Activated naive CD8-positive, alpha-beta T cell treated with anti-CD3 and anti-CD28 coated beads for 36 hours (primary cell): ENCODE measurements at regions not wholly inside any gene's neighbourhood (a gene's known extent, or its start where the extent isn't known, plus 50 kb on each side); places are given as distances from the start of the nearest gene placed in this dataset.

Experiments
- DNase-seq: peaks from one replicate; pipeline ENCODE4 v3.0.0; 2021
- H3K27ac Mint-ChIP-seq: one replicate; pipeline ENCODE4 v1.8.0; 2022; ENCODE audit warnings: mild to moderate bottlenecking, moderate library complexity, mixed read lengths
- H3K27me3 Mint-ChIP-seq: one replicate; pipeline ENCODE4 v1.8.0; 2022; ENCODE audit warnings: mild to moderate bottlenecking, mixed read lengths
- H3K36me3 Mint-ChIP-seq: one replicate; pipeline ENCODE4 v1.8.0; 2021; ENCODE audit warnings: mild to moderate bottlenecking, mixed read lengths
- H3K4me1 Mint-ChIP-seq: one replicate; pipeline ENCODE4 v1.8.0; 2021; ENCODE audit warnings: mixed read lengths
- H3K4me3 Mint-ChIP-seq: one replicate; pipeline ENCODE4 v1.8.0; 2022; ENCODE audit warnings: mild to moderate bottlenecking, moderate library complexity, mixed read lengths
- H3K9me3 Mint-ChIP-seq: one replicate; pipeline ENCODE4 v1.8.0; 2022; ENCODE audit warnings: mixed read lengths

DNA sequence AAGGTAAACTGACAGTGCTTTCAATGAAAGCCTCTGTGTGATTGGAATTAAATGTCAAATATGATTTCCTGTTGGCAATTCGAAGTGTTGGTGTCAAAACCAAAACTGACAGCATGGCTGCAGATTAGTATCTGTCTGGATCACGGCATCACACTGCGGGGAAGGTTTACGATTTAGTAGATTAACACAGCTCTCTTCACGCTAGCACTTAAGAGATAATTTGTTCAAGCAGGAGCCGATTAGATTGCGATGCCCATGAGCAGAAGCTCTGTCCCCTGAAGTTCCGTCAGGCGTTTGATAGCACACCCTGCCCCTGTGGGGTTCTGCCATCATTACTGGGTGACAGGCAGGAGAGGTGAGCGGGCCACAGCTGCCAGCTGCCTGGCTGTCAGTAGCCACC, 279.5 kb upstream of the AUTS2 start:
- peaks cover 2% of the 10 kb centered on the region for H3K4me1 Mint-ChIP-seq
- H3K27ac Mint-ChIP-seq = no peak overlapping the region
- no peak for DNase-seq
- H3K27me3 Mint-ChIP-seq = no peaks in the 10 kb centered on the region
- no peaks in the 10 kb centered on the region for H3K36me3 Mint-ChIP-seq
- no peak overlapping the region for H3K4me3 Mint-ChIP-seq
- no peaks in the 10 kb centered on the region for H3K9me3 Mint-ChIP-seq

GRCh38 chr7:69328516-69328915, 269.8 kb upstream of the AUTS2 start:
- no peaks in the 10 kb centered on the region for H3K4me1 Mint-ChIP-seq
- H3K9me3 Mint-ChIP-seq = peaks cover 5% of the 10 kb centered on the region
- H3K4me3 Mint-ChIP-seq = no peak overlapping the region
- no peak for DNase-seq
- H3K27me3 Mint-ChIP-seq = no peaks in the 10 kb centered on the region
- H3K36me3 Mint-ChIP-seq = no peaks in the 10 kb centered on the region
- H3K27ac Mint-ChIP-seq = no peak overlapping the region

- no peak for DNase-seq
- Mint-ChIP-seq H3K27ac (no peak overlapping the region), H3K4me1 (no peaks in the 10 kb centered on the region), H3K36me3 (no peaks in the 10 kb centered on the region), H3K4me3 (no peak overlapping the region), H3K27me3 (no peaks in the 10 kb centered on the region), H3K9me3 (peaks cover 8% of the 10 kb centered on the region)
These were observed 263.6 kb upstream of the AUTS2 start for GRCh38 chr7:69334701-69335100.

DNA sequence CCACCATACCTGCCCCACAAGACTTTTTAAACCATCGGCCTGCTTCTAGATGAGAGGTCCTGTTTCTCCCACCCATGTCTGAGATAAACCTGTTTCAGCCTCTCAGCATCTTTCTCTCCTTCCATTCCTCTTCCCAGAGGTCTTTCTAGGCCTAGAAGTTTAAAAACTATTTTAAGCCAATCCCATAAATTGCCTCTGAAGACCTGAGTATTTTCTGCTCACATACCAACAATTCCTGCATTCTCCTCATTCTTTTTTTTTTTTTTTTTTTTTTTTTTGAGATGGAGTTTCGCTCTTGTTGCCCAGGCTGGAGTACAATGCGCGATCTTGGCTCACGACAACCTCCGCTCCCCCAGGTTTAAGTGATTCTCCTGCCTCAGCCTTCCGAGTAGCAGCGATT, 262.9 kb upstream of the AUTS2 start:
- DNase-seq = no peak
- Mint-ChIP-seq H3K9me3 (peaks cover 6% of the 10 kb centered on the region), H3K27me3 (no peaks in the 10 kb centered on the region), H3K36me3 (no peaks in the 10 kb centered on the region), H3K4me3 (no peak overlapping the region), H3K27ac (no peak overlapping the region), H3K4me1 (no peaks in the 10 kb centered on the region)

GRCh38 chr7:69336976-69337375, 261.3 kb upstream of the AUTS2 start:
- no peak for DNase-seq
- Mint-ChIP-seq H3K4me1 (no peaks in the 10 kb centered on the region), H3K36me3 (no peaks in the 10 kb centered on the region), H3K27me3 (no peaks in the 10 kb centered on the region), H3K9me3 (peaks cover 6% of the 10 kb centered on the region), H3K4me3 (no peak overlapping the region), H3K27ac (no peak overlapping the region)

DNA sequence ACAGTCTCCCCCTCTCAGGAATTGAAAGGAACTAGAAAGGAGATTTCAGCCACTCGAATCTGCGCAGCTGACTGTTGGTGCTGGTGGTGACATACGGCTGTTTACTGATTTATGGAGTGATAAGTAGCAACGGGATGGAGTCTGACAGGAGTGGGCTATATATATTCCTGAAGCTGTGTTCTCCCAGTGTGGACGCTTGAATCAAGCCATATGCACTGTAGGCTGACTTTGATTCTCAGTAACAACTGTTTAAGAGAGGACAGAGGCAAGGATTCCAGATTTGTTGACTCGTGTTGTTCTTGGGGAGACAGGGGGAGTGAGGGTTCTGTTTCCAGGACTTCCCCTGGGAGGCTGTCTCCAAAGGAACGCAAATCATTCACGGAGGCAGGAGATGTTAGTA, 260.1 kb upstream of the AUTS2 start:
- Mint-ChIP-seq H3K36me3 (no peaks in the 10 kb centered on the region), H3K27ac (no peak overlapping the region)

DNA sequence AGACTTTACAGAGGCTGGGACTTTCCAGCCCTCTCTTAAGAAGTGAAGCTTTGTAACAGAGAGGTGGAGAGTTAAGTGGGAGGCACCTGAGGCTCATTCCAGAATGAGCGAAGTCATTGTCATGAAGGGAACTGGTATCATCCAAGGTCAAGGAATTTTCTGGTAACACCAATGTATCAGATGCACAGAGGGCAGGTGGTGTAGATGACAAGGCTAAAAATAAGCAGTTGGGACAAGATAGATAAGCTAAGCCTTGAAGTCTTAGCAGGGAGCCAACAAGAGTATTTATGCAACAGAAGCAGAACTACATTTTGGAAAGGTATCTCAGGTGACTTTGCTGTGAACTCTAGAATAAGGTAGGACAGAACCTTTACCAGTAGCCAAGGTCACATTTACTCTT, 257.0 kb upstream of the AUTS2 start:
- H3K9me3 Mint-ChIP-seq = peaks cover 6% of the 10 kb centered on the region
- no peaks in the 10 kb centered on the region for H3K36me3 Mint-ChIP-seq

More for the DNA sequence above, 260.1 kb upstream of the AUTS2 start:
- no peaks in the 10 kb centered on the region for H3K27me3 Mint-ChIP-seq
- no peak for DNase-seq
- no peak overlapping the region for H3K4me3 Mint-ChIP-seq
- H3K4me1 Mint-ChIP-seq = no peaks in the 10 kb centered on the region
- H3K9me3 Mint-ChIP-seq = peaks cover 6% of the 10 kb centered on the region

DNA sequence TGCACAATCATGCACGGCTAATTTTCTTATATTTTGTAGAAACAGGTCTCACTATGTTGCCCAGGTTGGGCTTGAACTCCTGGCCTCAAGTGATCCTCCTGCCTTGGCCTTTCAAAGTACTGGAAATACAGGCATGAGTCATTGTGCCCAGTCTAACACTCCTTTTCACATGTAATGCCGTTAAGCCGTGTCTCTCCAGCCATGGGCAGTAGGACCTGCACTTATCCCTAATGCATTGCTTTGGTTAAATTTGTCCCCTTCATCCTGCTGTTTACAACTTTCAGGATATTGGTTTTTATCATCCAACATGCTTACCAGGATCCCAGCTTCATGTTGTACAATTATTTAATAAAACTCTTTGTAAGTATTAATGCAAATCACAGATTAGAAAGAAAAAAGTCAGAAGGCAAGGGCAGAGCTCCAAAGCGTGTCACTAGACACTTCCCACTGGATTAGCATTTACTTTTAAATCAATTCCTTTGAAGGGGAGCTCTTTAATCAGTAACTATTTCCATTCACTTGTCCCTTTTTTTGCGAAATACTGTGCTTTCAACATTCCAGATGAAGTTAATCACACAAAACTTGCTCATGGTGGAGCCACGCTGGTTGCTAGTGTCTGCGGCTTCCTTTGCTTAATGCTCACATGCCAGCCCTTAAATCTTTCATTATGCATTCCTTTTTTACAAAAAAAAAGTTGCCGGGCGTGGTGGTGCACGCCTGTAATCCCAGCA, 256.0 kb upstream of the AUTS2 start:
- H3K4me3 Mint-ChIP-seq = no peak overlapping the region
- H3K9me3 Mint-ChIP-seq = peaks cover 4% of the 10 kb centered on the region
- no peak overlapping the region for H3K27ac Mint-ChIP-seq
- no peaks in the 10 kb centered on the region for H3K27me3 Mint-ChIP-seq
- no peaks in the 10 kb centered on the region for H3K4me1 Mint-ChIP-seq
- no peaks in the 10 kb centered on the region for H3K36me3 Mint-ChIP-seq
- DNase-seq = no peak

More for the DNA sequence above, 257.0 kb upstream of the AUTS2 start:
- Mint-ChIP-seq H3K4me1 (no peaks in the 10 kb centered on the region), H3K27ac (no peak overlapping the region), H3K27me3 (no peaks in the 10 kb centered on the region), H3K4me3 (no peak overlapping the region)
- no peak for DNase-seq

DNA sequence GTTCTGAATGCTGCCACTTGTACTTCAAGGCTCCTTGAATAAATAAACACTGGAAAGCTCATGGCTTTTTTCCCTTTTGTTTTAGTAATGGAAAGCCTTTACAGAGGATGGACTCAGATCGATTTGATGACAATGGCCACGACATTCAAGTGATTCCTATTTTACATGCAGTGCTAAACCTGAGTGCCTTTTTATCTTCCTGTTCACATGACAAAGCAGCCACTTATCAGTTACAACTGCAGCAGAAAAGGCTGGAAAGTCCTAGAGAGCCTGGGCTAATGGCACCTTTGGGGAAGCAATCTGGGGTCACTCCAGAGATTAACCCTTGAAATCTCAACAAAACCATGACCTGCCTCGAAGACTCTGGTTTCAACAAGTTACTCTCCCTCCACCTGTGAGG, 249.0 kb upstream of the AUTS2 start:
- Mint-ChIP-seq H3K4me1 (no peaks in the 10 kb centered on the region), H3K4me3 (no peak overlapping the region), H3K9me3 (no peaks in the 10 kb centered on the region), H3K36me3 (no peaks in the 10 kb centered on the region), H3K27me3 (no peaks in the 10 kb centered on the region), H3K27ac (no peak overlapping the region)
- no peak for DNase-seq

DNA sequence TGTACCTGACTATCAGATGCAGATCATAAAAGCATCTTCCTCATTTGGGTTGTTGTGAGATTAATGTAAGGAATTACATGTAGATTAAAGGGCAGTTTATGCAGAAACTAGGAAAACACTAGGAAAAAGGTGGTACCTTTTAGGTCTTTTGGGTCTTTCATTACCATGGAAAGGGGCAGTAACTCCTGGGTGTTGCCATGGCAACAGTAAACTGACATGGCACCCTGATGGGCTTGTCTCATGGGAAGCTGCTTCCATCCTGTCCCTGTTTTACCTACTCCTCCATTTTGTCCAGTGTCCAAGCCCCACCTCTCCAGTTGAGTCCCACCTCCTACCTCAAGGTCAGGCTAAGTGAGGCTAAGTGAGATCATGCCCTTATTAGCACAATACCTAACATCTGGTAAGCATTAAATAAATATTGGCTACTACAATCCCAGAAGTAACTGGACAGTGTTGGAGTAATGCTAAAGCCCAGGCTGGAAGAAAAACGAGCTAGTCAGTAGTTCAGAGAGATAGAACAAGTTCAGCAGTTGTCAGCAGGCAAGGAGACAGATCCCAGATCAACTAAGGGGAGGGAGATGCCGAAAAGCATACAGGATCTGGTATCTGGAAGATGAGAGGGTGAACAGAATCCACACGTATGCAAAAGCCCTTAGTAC, 240.0 kb upstream of the AUTS2 start:
- no peak for DNase-seq
- Mint-ChIP-seq H3K27ac (no peak overlapping the region), H3K4me1 (no peaks in the 10 kb centered on the region), H3K9me3 (no peaks in the 10 kb centered on the region), H3K4me3 (no peak overlapping the region), H3K27me3 (peaks cover 4% of the 10 kb centered on the region), H3K36me3 (no peaks in the 10 kb centered on the region)

DNA sequence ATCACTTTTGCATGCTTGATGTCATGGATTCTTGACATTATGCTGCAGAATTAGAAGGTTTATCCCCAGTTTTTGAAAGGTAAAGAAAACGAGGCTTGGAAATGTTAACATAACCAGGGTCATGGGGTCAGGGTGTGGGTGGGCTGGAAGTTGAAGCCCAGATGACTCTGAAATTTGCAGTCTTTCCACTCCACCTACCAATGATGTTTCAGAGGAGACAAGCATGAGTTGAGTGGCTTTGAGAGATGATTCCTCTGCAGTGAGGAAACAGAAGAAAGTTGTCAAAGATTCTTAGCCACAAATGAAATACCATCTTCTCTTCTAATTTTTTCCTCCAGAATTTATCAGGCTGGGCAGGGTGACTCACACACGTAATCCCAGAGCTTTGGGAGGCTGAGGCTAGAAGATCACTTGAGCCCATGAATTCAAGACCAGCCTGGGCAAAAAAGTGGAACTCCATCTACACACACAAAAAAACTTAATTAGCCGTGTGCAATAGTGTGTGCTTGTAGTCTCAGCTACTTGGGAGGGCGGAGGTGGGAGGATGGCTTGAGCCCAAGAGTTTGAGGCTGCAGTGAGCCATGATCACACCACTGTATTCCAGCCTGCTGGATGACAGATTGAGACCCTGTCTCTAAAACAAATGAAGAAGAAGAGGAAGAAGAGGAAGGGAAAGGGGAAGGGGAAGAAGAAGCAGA, 239.1 kb upstream of the AUTS2 start:
- H3K27ac Mint-ChIP-seq = no peak overlapping the region
- H3K36me3 Mint-ChIP-seq = no peaks in the 10 kb centered on the region
- H3K4me3 Mint-ChIP-seq = no peak overlapping the region
- H3K9me3 Mint-ChIP-seq = no peaks in the 10 kb centered on the region
- peaks cover 4% of the 10 kb centered on the region for H3K27me3 Mint-ChIP-seq
- no peak for DNase-seq
- no peaks in the 10 kb centered on the region for H3K4me1 Mint-ChIP-seq

DNA sequence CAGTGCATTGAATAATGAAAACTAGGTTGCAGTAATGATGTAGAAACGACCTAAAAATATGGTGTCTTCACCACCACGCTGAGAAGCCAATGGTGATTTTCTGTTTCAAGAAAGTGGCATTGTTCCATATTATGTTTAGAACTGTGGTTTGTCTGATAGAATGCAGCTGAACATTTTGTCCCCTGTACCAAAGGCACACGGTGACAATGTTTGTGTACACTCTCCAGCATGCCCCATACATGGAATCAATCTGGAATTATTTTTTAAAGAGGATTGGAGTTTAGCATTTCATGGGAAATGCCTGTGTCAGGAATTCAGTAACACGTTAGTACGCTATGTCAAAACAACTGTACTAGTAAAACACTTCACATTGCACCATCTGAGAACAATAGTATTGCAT, 237.4 kb upstream of the AUTS2 start:
- peaks cover 4% of the 10 kb centered on the region for H3K27me3 Mint-ChIP-seq
- DNase-seq = no peak
- no peaks in the 10 kb centered on the region for H3K36me3 Mint-ChIP-seq
- no peaks in the 10 kb centered on the region for H3K9me3 Mint-ChIP-seq
- no peak overlapping the region for H3K27ac Mint-ChIP-seq
- no peaks in the 10 kb centered on the region for H3K4me1 Mint-ChIP-seq
- H3K4me3 Mint-ChIP-seq = no peak overlapping the region

GRCh38 chr7:69363136-69363535, 235.1 kb upstream of the AUTS2 start:
- no peaks in the 10 kb centered on the region for H3K4me1 Mint-ChIP-seq
- no peaks in the 10 kb centered on the region for H3K36me3 Mint-ChIP-seq
- no peak for DNase-seq
- H3K27ac Mint-ChIP-seq = no peak overlapping the region
- no peak overlapping the region for H3K4me3 Mint-ChIP-seq
- peaks cover 4% of the 10 kb centered on the region for H3K27me3 Mint-ChIP-seq
- H3K9me3 Mint-ChIP-seq = no peaks in the 10 kb centered on the region

DNA sequence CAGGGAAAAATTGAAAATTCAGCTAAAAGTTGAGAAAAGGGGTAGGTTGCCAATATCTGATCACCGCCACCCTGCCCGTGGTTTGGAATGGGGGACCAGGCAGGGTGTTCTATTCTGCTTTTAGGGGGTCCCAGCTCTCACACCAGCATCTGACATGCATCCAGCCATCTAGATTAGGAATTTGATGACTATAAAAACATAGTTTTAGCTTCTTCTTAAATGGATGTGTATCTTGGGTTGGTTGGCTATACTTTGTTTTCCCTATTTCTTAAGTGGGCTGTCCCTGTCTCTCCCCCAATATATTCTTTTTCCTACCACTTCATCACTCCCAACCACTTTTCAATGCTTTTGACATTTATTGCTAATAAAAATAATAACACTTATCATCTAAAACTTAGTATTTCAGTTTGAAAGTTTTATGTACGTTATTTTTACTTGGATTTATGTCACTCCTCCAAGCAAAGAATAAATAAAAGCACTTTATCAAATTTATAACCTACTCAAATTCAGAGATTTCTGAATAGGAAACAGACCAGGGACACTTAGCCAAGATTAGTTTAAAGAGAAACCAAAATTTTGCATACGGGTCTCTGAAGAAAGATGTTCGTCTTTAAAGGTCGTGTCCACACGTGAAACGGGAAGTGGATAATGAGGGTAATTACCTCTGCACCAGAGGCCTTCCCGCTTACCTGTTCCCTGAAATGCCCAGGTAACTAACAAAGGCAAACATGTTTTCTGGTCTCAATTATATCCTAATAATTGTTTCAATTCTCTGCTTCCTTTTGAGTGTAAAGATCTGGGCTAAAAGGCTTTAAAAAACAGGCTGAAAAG, 233.2 kb upstream of the AUTS2 start:
- H3K36me3 Mint-ChIP-seq = no peaks in the 10 kb centered on the region
- H3K4me3 Mint-ChIP-seq = no peak overlapping the region
- H3K9me3 Mint-ChIP-seq = no peaks in the 10 kb centered on the region
- no peak for DNase-seq
- no peaks in the 10 kb centered on the region for H3K27me3 Mint-ChIP-seq
- H3K4me1 Mint-ChIP-seq = no peaks in the 10 kb centered on the region
- H3K27ac Mint-ChIP-seq = no peak overlapping the region

- no peaks in the 10 kb centered on the region for H3K9me3 Mint-ChIP-seq
- no peaks in the 10 kb centered on the region for H3K4me1 Mint-ChIP-seq
- no peak for DNase-seq
- no peaks in the 10 kb centered on the region for H3K36me3 Mint-ChIP-seq
- no peaks in the 10 kb centered on the region for H3K27me3 Mint-ChIP-seq
- H3K4me3 Mint-ChIP-seq = no peak overlapping the region
- H3K27ac Mint-ChIP-seq = no peak overlapping the region
These were observed 232.6 kb upstream of the AUTS2 start for GRCh38 chr7:69365651-69366192.
